ENCODE measurements at regions not wholly inside any gene's neighbourhood (a gene's known extent, or its start where the extent isn't known, plus 50 kb on each side); places are given as distances from the start of the nearest gene placed in this dataset.

- H3K27ac Mint-ChIP-seq (ENCODE audit: unreplicated experiment) = peak overlapping the region; percentile 66
- H3K4me1 Mint-ChIP-seq (ENCODE audit: unreplicated experiment) = peaks cover 42% of the 10 kb centered on the region
- peaks cover 4% of the 10 kb centered on the region for H3K9me3 Mint-ChIP-seq (ENCODE audit: unreplicated experiment)
- peaks cover 3% of the 10 kb centered on the region for H3K36me3 Mint-ChIP-seq (ENCODE audit: unreplicated experiment)
- no peak overlapping the region for H3K4me3 Mint-ChIP-seq (ENCODE audit: unreplicated experiment)
- no peak for TF ChIP-seq CTCF (IDR thresholded peaks at IDR 0.05)
- no peak for DNase-seq (ENCODE audit: extremely low spot score, unreplicated experiment)
- H3K27me3 Mint-ChIP-seq (ENCODE audit: unreplicated experiment) = no peaks in the 10 kb centered on the region
These were observed 239.6 kb upstream of the DEFB112 start for GRCh38 chr6:50289366-50289765.

GRCh38 chr6:50301307-50301706 is 251.6 kb upstream of the DEFB112 start:
- no peak for TF ChIP-seq CTCF (IDR thresholded peaks at IDR 0.05)
- peaks cover 8% of the 10 kb centered on the region for H3K9me3 Mint-ChIP-seq (ENCODE audit: unreplicated experiment)
- H3K4me3 Mint-ChIP-seq (ENCODE audit: unreplicated experiment) = no peak overlapping the region
- no peaks in the 10 kb centered on the region for H3K36me3 Mint-ChIP-seq (ENCODE audit: unreplicated experiment)
- no peaks in the 10 kb centered on the region for H3K27me3 Mint-ChIP-seq (ENCODE audit: unreplicated experiment)
- no peak for DNase-seq (ENCODE audit: extremely low spot score, unreplicated experiment)
- no peak overlapping the region for H3K27ac Mint-ChIP-seq (ENCODE audit: unreplicated experiment)
- no peaks in the 10 kb centered on the region for H3K4me1 Mint-ChIP-seq (ENCODE audit: unreplicated experiment)

GRCh38 chr6:50305660-50306059 is 255.9 kb upstream of the DEFB112 start:
- H3K9me3 Mint-ChIP-seq (ENCODE audit: unreplicated experiment) = peaks cover 8% of the 10 kb centered on the region

GRCh38 chr6:50318536-50318935 is 268.8 kb upstream of the DEFB112 start:
- H3K4me1 Mint-ChIP-seq (ENCODE audit: unreplicated experiment) = no peaks in the 10 kb centered on the region
- TF ChIP-seq CTCF (IDR thresholded peaks at IDR 0.05) = no peak
- no peak overlapping the region for H3K27ac Mint-ChIP-seq (ENCODE audit: unreplicated experiment)
- H3K9me3 Mint-ChIP-seq (ENCODE audit: unreplicated experiment) = no peaks in the 10 kb centered on the region
- no peaks in the 10 kb centered on the region for H3K27me3 Mint-ChIP-seq (ENCODE audit: unreplicated experiment)
- no peak overlapping the region for H3K4me3 Mint-ChIP-seq (ENCODE audit: unreplicated experiment)
- no peak for DNase-seq (ENCODE audit: extremely low spot score, unreplicated experiment)
- H3K36me3 Mint-ChIP-seq (ENCODE audit: unreplicated experiment) = no peaks in the 10 kb centered on the region

More at GRCh38 chr6:50305660-50306059, 255.9 kb upstream of the DEFB112 start:
- Mint-ChIP-seq H3K27me3 (ENCODE audit: unreplicated experiment) (no peaks in the 10 kb centered on the region), H3K27ac (ENCODE audit: unreplicated experiment) (no peak overlapping the region), H3K4me1 (ENCODE audit: unreplicated experiment) (no peaks in the 10 kb centered on the region), H3K36me3 (ENCODE audit: unreplicated experiment) (no peaks in the 10 kb centered on the region), H3K4me3 (ENCODE audit: unreplicated experiment) (no peak overlapping the region)
- no peak for TF ChIP-seq CTCF (IDR thresholded peaks at IDR 0.05)
- no peak for DNase-seq (ENCODE audit: extremely low spot score, unreplicated experiment)

- no peak overlapping the region for H3K27ac Mint-ChIP-seq (ENCODE audit: unreplicated experiment)
- H3K9me3 Mint-ChIP-seq (ENCODE audit: unreplicated experiment) = peaks cover 3% of the 10 kb centered on the region
- DNase-seq (ENCODE audit: extremely low spot score, unreplicated experiment) = no peak
- H3K27me3 Mint-ChIP-seq (ENCODE audit: unreplicated experiment) = peaks cover 15% of the 10 kb centered on the region
- H3K4me3 Mint-ChIP-seq (ENCODE audit: unreplicated experiment) = no peak overlapping the region
- H3K36me3 Mint-ChIP-seq (ENCODE audit: unreplicated experiment) = no peaks in the 10 kb centered on the region
- no peak for TF ChIP-seq CTCF (IDR thresholded peaks at IDR 0.05)
- no peaks in the 10 kb centered on the region for H3K4me1 Mint-ChIP-seq (ENCODE audit: unreplicated experiment)
These were observed 280.6 kb upstream of the DEFB112 start for GRCh38 chr6:50330347-50330746.
